ENCODE measurements at regions not wholly inside any gene's neighbourhood (a gene's known extent, or its start where the extent isn't known, plus 50 kb on each side); places are given as distances from the start of the nearest gene placed in this dataset.
"Not testable (repeated sequence)": the region's sequence is repeated elsewhere in the genome, so short reads cannot be mapped to it uniquely, and the experiment has no call there.

DNA sequence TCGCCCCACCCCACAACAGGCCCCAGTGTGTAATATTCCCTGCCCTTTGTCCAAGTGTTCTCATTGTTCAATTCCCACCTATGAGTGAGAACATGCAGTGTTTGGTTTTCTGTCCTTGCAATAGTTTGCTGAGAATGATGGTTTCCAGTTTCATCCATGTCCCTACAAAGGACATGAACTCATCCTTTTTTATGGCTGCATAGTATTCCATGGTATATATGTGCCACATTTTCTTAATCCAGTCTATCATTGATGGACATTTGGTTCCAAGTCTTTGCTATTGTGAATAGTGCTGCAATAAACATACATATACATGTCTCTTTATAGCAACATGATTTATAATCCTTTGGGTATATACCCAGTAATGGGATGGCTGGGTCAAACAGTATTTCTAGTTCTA lies 132.7 kb downstream of the SNX10 start:
- not testable (repeated sequence) for H3K9me3 Mint-ChIP-seq; DNase-seq (ENCODE audit: low spot score in 2 of 2); H3K36me3 Mint-ChIP-seq; ATAC-seq; H3K27ac Mint-ChIP-seq

DNA sequence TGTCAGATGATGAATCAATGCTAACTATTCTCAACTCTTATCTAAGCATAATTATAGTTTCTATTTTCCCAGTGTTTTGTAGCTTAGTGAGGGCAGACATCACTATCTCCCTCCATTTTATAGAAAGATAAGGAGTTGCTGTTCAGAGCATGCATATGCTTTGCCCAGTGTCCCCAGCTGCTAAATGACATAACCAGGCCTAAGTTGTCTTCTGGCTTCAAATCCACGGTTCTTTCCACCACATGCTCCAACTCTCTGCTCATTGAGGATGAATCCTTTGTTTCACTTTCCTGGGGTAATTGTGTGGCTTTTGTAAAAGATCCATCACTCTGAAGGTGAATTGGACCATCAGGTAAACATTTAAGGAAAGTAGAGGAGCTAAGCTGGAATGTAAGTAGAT lies 134.0 kb downstream of the SNX10 start:
- no peak for DNase-seq (ENCODE audit: low spot score in 2 of 2)
- Mint-ChIP-seq H3K9me3 (no peaks in the 10 kb centered on the region), H3K36me3 (no peaks in the 10 kb centered on the region)

DNA sequence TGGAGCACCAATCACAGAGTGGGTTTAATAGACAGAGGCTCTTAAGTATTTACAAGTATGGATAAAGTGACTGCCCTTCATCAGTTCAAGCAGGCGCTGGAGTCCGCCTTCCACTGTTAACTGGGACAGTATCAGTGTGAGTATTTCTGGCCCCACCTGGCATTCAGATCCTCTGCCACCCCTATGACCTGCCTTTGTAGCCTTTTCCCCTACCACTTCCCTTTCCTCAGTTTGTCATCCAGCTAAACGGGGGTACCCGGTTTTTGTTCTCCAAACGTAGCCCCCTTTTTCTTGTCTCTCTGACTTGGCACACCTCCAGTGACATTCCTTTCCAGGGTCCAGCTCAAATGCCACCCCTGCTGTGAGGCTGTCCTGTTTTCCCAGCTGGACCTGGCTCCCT lies 134.4 kb downstream of the SNX10 start:
- no peak overlapping the region for H3K27ac Mint-ChIP-seq
- ATAC-seq: no peak
- no peak for DNase-seq (ENCODE audit: low spot score in 2 of 2)
- H3K36me3 Mint-ChIP-seq: no peaks in the 10 kb centered on the region
- no peaks in the 10 kb centered on the region for H3K9me3 Mint-ChIP-seq

More for the DNA sequence above, 134.0 kb downstream of the SNX10 start:
- ATAC-seq: no peak
- no peak overlapping the region for H3K27ac Mint-ChIP-seq

DNA sequence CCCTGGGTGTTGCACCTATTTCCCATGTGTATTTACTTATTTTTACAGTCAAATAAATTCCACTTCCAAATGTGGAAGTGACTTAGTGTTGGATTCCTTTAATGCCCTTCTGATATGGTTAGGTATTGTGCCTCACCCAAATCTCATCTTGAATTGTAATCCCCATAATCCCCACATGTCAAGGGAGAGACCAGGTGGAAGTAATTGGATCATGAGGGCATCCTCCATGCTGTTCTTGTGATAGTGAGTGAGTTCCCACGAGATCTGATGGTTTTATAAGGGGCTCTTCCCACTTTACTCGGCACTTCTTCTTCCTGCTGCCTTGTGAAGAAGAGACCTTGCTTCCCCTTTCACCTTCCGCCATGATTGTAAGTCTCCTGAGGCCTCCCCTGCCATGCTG lies 136.9 kb downstream of the SNX10 start:
- ATAC-seq: no peak
- no peaks in the 10 kb centered on the region for H3K9me3 Mint-ChIP-seq
- H3K27ac Mint-ChIP-seq: no peak overlapping the region
- DNase-seq (ENCODE audit: low spot score in 2 of 2): no peak
- H3K36me3 Mint-ChIP-seq: no peaks in the 10 kb centered on the region

DNA sequence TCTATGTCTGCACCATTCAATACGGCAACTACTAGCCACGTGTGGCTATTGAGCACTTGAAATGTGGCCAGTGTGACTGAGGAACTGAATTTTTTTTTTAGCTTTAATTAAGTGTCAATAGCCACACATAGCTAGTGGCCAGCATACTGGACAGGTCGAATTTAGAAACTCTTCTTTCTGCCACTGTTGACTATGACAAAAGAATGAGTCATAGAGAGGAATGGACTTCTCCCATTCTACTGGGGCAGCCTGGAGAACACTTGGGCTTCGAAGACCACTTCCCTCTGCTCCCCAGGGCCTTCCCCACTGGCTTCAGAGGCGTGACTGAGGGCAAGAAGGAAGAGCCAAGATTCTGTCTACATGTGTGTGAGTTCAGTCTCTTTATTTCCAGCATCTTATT lies 137.5 kb downstream of the SNX10 start:
- no peak overlapping the region for H3K27ac Mint-ChIP-seq
- H3K36me3 Mint-ChIP-seq: no peaks in the 10 kb centered on the region
- no peak for ATAC-seq
- H3K9me3 Mint-ChIP-seq: no peaks in the 10 kb centered on the region
- no peak for DNase-seq (ENCODE audit: low spot score in 2 of 2)

DNA sequence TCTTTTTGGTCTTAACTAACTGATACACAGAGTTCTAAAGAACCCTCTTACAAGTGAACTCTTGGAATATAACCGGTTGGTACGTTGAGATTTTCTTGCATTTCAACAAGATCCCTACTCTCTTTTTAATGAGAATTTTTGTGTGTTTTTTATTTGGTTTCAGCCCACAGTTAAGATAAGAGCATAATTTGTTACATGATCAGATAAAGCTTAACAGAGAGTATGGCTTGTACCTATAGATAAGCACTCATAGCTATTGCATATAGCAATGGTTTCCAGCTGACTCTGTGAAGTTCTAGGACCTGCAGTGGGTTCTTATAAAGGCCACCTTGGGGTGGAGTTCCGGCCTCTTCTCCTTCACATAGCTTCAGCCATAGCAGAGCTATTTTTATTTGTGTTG lies 143.3 kb downstream of the SNX10 start:
- Mint-ChIP-seq H3K36me3 (no peaks in the 10 kb centered on the region), H3K27ac (no peak overlapping the region), H3K9me3 (no peaks in the 10 kb centered on the region)
- no peak for DNase-seq (ENCODE audit: low spot score in 2 of 2)
- no peak for ATAC-seq

DNA sequence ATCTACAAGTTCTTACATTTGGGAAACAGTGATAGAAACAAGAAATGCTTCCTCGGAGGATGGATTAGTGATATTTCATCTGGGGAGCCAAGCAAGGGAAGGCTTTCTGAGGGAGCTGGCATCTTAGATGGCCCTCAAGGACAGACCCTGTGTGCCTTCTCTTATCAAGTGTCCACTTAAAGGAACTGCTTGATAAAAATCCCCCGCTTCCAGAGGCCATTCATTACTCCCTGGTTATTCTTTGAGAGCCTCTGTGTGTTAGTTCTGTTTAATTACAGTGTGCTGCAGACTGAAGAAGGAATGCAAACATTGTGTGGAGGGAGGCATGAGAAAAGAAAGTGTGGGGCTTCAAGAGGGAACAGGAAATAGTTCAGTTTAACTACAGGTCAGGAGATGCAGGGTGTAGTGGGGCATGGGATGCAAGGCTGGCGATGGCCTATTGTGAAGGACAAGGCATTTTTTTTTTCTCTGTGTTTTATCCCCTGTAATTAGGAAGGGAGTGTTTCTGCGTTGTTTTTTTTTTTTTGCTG lies 145.4 kb downstream of the SNX10 start:
- no peak for ATAC-seq
- DNase-seq (ENCODE audit: low spot score in 2 of 2): no peak
- no peak overlapping the region for H3K27ac Mint-ChIP-seq
- H3K36me3 Mint-ChIP-seq: no peaks in the 10 kb centered on the region
- no peaks in the 10 kb centered on the region for H3K9me3 Mint-ChIP-seq

DNA sequence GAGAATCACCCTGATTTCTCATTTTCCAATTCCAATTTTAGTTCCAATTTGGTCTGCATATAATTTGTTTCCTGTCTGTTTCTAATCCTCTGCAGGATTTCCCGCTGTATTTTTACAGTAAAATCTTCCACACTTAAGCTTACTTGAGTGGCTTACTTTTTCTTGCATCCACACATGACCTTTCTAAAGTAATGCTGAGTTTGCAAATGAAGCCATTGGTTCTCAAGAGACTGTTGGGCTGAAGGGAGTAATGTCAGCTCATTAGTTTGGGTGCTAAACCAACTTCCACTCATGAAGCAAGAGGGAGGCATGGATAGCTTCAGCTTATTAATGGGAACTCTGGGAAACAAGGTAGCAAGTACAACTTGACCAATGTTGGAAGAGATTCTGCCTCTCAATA lies 146.4 kb downstream of the SNX10 start:
- DNase-seq (ENCODE audit: low spot score in 2 of 2) (no peak), ATAC-seq (no peak)
- Mint-ChIP-seq H3K27ac (no peak overlapping the region), H3K36me3 (no peaks in the 10 kb centered on the region), H3K9me3 (no peaks in the 10 kb centered on the region)

DNA sequence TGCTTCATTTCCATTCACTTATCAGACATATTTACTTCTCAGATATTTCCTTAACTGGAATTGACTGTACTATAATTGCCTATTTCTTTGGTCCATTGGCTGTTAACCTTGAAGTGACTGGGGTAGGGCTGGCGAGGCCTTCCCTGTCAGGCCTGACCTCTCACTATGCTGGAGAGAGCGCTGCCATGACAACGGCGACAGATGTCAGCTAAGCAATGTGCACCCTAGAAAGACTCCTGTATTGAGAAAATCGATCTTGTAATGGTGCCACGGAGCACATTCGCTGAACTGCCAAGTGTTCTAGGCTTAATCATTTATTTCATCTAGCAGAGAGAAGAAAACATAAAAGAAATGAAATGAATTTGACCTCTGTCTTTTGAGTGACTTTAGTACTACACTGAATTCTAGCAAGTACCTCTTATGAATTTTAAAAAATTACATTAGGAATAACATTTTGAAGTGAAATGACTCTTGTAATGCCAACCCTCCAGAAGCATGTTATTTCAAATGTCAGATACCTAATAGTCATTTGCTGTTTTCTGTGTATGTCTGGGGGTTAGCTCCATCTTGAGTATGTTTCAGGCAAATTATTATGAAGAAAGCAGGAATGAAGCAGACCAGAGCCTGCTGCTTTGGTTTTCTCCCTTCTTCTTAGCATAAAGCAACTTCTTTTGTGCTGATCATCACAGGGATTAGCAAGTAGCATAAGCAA lies 148.0 kb downstream of the SNX10 start:
- no peak for ATAC-seq
- no peak overlapping the region for H3K27ac Mint-ChIP-seq
- no peaks in the 10 kb centered on the region for H3K36me3 Mint-ChIP-seq

DNA sequence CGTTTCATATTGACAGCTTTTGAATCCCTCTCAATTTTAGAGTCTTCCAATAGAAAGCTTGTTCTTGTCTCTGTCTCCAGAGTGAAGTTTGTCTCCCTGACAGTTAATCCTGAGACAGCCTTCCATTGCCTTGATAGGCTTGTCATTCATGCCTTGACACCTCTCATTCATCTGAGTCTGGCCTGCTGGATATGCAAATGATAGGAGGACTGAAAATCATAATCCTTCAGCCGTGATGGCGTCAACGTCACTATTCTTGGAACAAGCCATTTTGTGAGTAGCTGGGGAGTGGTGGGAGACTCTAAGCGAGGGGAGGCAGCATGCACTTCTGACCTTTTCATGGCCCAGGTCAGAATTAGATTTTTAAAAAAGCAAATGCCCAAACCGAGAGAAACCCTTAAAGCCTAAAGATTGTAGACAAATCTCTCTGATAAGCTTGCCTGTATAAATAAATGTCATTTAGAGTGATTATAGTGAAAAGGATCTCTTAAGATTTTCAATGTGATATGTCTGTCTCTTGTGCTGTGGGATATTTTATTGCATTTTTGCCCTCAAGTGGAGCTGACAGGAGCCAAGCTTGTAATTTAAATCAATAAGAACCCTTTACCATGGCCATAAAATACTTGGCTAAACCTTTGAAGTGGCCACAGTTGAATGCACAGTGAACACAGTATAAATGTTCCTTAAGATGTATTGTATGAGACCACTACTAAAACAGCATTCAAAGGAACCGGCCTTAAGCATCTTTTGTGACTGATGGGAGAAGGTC lies 148.8 kb downstream of the SNX10 start:
- Mint-ChIP-seq H3K27ac (no peak overlapping the region), H3K36me3 (no peaks in the 10 kb centered on the region), H3K9me3 (no peaks in the 10 kb centered on the region)
- ATAC-seq: no peak
- DNase-seq (ENCODE audit: low spot score in 2 of 2): no peak

More for the DNA sequence above, 148.0 kb downstream of the SNX10 start:
- H3K9me3 Mint-ChIP-seq: no peaks in the 10 kb centered on the region
- no peak for DNase-seq (ENCODE audit: low spot score in 2 of 2)

DNA sequence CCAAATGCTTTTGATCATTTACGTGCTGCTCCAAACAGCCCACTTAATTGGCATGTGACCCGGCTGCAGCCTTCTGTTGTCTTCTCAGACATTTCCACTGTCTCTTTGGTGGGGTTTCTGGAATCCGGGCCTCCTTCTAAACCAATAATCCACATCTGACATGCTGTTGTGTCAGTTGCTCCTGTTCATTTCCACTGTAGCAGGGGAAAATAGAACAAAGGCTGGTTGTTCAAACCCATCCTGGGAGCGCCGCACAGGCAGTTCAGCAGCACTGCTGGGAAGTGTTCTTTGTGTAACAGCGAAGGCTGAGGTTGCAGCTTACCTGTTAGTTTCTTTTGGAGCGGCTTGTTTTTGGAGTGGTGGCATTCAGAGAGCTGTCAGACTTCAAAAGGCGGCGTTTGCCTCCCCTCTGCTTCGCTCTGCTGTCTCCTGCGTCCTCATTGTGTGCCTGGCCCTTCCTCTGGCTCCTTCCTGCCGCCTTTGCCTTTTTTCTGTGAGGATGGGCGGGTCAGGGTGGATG lies 149.4 kb downstream of the SNX10 start:
- no peak for ATAC-seq
- no peaks in the 10 kb centered on the region for H3K9me3 Mint-ChIP-seq
- no peaks in the 10 kb centered on the region for H3K36me3 Mint-ChIP-seq
- no peak overlapping the region for H3K27ac Mint-ChIP-seq
- DNase-seq (ENCODE audit: low spot score in 2 of 2): no peak

DNA sequence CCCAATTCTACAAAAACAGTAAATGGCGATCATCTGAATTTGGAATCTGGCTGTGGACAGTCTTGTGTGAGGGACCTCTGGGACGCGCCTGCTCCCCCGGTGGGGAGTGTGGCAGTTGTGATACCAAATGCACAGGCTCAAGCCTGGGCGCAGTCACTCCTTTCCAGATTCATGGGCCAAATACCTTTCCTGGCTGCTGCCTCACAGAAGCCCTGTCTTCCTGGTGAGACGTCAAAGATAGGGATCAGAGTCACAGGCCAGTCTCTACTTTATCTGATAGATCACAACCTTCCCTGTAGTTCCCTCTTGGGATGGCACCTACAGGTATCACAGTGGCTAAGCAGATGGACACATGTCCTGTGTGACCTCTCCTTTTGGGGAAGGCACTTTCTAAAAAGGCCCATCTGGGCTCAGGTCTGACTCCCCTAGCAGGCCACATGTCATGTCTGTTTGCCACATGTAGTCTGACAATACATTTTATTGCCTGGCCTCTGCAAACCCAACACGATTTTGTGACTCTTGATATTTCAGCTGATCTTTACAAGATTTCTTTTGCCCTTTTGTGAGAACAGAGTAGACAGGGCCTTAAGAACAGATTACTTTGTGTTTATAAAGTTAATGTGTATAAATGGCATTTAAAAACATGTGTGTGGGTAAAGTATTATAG lies 150.1 kb downstream of the SNX10 start:
- Mint-ChIP-seq H3K9me3 (no peaks in the 10 kb centered on the region), H3K36me3 (no peaks in the 10 kb centered on the region), H3K27ac (no peak overlapping the region)
- DNase-seq (ENCODE audit: low spot score in 2 of 2) (no peak), ATAC-seq (no peak)

DNA sequence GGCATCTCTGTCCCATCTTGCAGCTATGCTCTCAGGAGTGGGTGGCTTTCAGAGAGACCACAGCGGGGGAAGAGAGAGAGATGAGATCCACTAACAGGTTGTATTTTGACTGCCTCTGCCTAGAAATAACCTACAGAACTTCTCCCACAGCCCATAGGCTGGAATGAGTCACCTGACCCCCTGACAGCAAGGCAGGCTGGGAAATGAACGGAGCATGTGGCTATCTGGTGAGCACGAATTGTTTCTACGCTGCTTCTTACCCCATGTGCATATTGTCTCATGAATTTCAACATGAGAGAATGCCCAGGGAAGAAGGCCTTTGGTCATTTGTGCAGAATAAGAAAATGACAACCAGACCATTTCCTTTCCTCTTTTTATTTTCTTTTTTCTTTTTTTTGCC lies 151.3 kb downstream of the SNX10 start:
- ATAC-seq (no peak), DNase-seq (ENCODE audit: low spot score in 2 of 2) (no peak)
- Mint-ChIP-seq H3K9me3 (no peaks in the 10 kb centered on the region), H3K36me3 (no peaks in the 10 kb centered on the region), H3K27ac (no peak overlapping the region)

DNA sequence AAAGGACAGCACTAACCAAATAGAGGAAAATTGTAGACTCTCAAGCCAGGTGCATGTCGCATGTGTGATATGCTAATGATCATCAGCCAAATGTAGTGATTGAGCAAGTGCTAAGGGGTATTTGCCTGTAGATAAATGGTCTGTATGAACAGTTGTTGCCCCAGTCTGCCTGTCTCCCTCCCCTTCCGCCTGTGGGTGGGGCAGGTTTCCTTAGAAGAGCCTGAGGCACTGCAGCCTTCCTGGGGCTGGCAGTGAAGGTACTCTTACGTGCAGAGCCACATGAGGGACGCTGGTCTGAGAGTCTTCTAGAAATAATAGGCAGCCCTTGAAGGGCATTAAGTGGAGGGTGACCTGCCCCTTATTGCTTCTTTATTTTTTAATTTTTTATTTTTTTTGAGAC lies 152.1 kb downstream of the SNX10 start:
- no peaks in the 10 kb centered on the region for H3K9me3 Mint-ChIP-seq

DNA sequence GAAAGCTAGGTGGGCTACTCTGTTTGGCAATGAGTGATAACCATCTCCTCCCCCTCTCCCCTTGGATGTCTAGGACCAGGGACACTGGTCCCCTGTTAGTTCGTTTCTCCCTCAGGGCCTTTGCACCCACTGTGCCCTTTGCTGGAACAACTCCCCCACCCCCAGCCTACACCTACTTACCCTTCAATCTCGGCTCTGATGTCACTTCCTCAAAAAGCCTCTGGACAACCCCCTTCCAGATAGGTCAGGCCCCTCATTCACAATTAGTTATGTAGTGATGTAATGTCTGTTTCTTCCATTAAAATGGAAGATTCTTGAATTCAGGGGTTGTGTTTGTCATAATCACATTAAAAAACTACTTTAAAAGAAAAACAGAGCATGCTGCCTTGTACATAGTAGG lies 152.9 kb downstream of the SNX10 start:
- Mint-ChIP-seq H3K9me3 (no peaks in the 10 kb centered on the region), H3K36me3 (no peaks in the 10 kb centered on the region), H3K27ac (no peak overlapping the region)
- ATAC-seq (no peak), DNase-seq (ENCODE audit: low spot score in 2 of 2) (no peak)

More for the DNA sequence above, 152.1 kb downstream of the SNX10 start:
- Mint-ChIP-seq H3K36me3 (no peaks in the 10 kb centered on the region), H3K27ac (no peak overlapping the region)
- DNase-seq (ENCODE audit: low spot score in 2 of 2): no peak
- ATAC-seq: no peak

DNA sequence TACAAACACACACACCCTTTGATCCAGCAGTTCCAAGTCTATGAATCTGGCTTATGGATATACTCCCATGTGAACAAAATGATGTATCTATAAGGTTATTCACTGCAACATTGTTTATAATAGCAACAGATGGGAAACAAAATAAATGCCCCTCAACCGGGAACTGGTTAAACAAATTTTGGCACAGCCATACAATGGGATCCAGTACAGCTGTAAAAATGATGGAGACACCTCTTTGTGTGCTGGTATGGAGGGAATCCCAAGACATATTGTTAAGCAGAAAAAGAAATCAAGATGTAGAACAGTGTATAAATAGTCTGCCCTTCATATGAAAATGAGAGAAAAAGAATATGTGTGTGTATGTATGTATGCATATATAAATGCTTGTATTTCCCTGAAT lies 155.5 kb downstream of the SNX10 start:
- Mint-ChIP-seq H3K36me3 (no peaks in the 10 kb centered on the region), H3K9me3 (no peaks in the 10 kb centered on the region), H3K27ac (no peak overlapping the region)
- DNase-seq (ENCODE audit: low spot score in 2 of 2) (no peak), ATAC-seq (no peak)

Measured in activated naive CD4-positive, alpha-beta T cell treated with anti-CD3 and anti-CD28 coated beads, Interleukin-2, amount 50 U/mL, for 72 hours (primary cell).